ENCODE measurements at regions not wholly inside any gene's neighbourhood (a gene's known extent, or its start where the extent isn't known, plus 50 kb on each side); places are given as distances from the start of the nearest gene placed in this dataset.

DNA sequence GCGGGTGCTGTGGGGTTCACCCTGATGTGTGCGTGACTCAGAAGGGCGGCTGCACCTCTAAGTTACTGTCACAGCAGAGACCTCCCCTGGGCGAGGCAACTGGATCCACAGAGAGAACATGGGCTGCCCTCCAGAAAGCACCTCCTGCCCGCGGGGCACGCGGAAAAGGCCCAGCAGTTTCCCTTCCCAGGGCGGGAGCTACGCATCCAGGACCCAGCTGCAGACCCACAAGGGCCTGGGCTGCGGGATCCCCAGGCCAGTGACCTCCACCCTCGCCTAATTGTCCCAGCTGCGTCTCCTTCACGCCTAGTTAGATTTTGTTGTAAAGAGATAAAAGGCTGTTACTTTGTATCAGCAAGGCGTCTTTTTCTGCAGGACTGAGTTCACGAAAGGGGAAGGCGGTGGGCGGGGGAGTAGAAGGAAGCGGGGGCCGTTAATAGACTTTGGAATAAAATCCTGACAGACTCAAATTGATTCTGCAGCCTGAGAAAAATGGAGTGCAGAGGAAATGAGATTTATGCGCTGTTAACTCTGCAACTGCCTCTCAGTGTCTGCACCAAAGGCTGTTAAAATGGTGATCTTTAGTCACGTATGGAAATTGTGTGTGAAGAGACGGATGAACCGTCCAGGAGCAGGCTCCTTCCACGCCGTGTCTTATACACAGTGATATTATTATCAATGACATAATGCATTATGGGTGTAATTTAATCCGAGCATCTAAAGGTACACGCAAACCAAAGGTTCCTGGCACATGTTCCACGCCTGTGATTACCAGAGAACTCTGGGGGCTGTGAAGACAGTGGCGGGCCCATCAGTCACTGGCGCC is 65.9 kb upstream of the FBRSL1 start:
- DNase-seq: no peak

- no peak for DNase-seq
These were observed 66.6 kb upstream of the FBRSL1 start for GRCh38 chr12:132423251-132423819.

DNA sequence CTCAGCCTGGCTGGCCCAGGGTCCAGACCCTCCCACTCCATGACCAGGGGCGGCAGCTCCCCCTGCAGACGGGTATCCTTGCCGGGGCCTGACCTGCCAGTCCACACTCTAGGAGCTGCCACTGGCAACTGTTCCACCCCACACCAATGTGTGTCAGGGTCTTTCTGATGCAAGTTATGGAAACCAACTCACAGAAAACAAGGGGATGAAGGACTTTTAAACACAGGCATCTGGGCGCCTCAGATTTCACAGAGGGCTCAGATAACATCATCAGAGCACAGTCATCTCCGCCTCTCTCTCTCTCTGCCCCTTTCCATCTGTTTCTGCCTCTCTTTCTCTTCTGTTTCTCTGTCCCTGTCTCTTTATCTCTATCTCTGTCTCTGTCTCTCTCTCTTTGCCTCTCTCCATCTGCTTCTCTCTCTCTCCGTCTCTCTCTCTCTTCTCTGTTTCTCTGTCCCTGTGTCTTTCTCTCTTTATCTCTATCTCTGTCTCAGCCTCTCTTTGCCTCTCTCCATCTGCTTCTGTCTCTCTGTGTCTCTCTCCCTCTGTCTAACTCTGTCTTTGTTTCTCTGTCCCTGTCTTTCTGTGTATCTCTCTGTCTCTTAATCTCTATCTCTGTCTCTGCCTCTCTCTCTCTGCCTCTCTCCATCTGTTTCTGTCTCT is 67.4 kb upstream of the FBRSL1 start:
- no peak for DNase-seq

DNA sequence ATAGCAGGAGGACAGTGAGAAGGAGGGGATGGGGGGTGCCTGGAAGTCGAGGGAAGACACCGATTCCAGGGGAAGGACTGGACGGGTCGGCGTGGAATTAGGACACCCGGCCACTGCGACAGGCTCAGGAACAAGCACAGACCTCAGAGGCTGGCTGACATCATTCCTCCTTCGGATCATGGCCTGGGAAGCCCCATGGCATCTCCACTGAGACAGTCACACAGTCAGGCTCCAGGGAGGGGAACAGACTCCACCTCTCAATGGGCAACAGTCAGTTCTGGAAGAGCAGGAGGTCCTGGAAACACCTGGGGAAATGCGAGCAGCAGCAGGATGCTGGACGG is 67.9 kb upstream of the FBRSL1 start:
- no peak for DNase-seq

DNA sequence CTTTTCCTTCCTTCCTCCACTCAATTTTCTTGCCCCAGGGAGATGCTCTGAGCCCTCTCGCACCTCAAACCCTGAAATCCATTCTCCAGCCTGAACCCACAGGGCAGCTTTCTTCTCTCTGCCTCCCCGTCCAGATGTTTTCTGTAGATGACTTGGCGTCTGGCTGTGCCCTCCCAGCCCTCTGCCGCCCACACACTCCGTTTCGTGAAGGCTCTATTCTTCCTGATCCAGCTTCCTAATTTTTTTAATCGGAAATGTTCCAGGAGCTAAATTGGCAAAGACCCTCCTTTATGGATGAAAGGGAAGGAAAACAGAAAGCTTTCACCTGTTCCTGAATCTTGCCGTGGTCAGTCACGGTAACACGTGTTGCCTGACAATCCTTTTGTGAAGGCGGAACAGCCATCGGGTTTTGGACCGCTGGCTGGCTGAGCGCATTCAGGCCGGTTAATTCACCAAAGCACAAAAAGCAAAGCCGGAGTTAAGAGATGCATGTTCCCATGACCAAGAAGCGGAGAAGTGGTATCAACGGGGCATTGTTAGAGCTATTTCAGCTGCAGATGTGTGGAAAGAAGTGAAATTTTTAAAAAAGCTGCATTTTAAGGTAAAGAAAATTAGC is 70.2 kb upstream of the FBRSL1 start:
- DNase-seq: no peak

GRCh38 chr12:132418393-132418925 is 71.5 kb upstream of the FBRSL1 start:
- DNase-seq: no peak

DNA sequence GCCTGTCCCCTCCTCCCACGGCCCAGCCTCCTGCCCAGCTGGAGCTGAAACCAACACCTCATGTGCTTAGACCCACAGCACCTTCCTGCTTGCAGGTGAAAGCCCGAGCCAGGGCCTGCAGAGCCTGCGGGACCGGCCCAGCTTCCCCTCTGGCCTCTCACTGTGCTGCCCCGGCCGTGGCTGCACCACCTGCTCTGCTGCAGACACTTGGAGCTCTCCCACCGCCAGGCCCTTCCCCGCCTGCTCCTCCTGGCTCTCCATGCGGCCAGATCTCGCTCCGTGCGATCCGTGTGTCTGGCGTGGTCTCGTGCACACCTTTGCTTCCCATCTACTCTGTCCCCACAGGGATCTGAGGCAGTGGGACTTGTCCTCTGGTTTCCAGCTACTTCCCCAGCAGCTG is 72.2 kb upstream of the FBRSL1 start:
- DNase-seq: no peak

DNA sequence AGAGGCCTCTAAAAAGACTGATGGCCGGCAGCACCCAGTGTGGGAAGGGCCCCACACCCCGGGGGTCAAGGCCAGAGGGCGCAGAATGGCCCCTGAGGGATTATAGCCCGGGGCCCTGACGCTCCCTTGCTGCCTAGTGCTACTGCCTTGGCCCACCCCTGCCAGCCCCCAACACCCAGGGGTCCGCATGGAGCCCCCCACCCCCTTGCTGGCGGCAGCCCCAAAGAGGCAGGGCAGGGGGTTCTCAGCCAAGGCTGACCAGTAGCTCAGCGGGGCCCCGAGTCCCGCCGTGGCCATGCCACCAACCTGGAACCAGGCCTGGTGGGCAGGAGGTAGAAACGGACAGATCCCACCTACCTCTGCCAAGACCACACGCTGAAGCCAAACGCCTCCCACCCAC is 73.1 kb upstream of the FBRSL1 start:
- DNase-seq: no peak

DNA sequence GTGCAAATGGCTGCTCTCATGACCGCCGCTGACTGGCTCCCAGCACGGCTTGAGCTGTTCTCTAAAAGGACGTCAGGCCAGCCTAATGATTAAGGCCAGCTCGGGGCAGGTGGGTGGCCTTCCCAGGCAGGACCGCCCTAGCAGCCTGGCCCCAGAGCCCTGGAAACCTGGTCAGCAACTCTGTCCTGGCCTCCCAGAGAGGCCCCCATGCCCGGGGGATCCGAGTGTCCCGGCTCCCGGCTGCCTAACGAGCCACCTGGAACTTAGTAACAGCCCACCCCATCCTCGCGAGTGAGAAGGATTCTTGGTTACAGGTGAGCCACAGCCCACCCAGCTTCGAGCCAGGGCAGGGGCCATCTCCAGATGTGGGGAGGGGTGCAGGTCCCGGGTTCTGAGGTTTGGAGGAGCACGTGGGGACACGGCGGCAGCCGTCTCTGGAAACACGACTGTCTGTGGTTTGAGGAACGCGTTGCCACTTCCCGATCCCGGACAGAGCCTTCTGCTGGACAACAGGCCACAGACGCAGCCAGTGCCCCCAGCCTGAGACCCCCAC is 73.8 kb upstream of the FBRSL1 start:
- DNase-seq: no peak

GRCh38 chr12:132415327-132416120 is 74.4 kb upstream of the FBRSL1 start:
- no peak for DNase-seq

DNA sequence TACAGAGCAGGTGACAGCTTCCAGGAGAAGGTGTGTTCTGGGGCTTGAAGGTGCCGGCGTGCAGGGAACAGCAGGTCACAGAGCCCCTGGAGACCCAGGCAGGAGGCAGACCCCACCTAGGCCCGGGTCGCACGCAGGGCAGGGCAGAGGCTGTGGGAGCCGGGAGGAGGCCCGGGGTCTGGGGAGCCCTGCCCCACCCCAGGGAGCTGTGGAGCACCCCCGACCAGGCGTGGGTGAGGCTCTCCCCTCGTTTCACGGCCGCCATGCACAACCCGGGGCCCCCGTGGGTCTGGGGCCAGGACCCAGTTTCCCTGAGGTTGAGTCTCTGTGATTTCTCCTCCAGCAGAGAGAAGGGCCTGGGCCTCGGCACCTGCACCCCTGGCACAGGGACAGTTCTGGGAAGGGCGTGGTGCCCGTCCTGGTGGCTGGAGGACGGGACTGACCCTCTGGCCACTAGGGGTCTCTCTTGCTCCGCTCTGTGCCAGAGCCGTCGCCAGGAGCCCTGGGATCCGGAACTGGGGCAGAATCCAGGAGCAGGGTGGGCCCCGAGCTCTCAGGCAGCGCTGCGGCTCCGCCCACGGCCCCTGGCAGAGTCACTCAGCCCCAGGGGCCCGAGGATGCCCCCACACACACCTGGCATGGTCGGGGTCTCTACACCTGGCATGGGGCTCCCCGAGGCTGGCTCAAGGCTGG is 75.2 kb upstream of the FBRSL1 start:
- DNase-seq: peak; percentile 43

DNA sequence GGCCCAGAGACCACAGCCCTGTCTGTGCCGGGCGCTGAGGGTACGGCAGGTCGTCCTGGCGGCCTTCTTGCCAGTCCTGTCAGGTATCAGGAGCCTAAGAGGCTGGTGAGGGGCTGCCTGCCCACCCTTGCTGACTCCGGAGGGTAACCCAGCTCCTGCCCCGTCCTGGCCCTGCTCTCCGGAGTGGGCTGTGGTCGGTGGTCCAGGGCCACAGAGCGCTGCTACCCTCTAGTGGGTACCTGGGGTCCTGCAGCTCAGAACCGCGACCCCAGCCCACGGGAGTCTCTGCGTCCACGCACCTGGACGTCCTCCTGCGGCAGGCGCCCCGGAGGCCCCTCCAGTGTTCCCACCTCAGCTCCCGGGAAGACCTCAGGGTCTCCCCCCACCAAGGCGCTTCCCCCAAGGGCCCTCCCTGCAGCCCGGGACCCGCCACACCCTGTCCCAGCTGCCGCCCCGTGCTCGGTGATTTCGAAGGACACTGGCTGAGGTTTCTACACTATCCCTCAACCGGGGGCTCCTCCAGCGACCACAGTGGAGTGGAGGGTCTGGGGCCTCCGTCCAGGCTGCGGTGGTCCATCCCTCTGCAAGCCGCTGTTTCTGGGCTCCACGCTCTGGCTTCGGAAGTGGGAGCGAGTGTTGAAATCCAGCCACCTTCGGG is 75.9 kb upstream of the FBRSL1 start:
- DNase-seq: no peak

DNA sequence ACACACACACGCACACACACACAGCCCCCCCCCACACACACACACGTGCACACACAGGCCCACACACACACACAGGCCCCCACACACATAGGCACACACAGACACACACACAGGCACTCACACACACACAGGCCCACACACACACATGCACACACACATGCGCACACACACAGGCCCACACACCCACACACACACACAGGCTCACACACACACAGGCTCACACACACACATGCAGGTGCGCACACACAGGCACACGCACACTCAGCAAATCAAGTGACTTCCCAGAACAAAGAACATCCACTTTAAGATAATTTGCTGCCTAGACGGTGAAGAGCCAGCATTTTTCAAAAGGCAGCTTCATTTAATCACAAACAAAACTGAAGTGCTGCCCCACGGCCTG is 78.5 kb upstream of the FBRSL1 start:
- no peak for DNase-seq

DNA sequence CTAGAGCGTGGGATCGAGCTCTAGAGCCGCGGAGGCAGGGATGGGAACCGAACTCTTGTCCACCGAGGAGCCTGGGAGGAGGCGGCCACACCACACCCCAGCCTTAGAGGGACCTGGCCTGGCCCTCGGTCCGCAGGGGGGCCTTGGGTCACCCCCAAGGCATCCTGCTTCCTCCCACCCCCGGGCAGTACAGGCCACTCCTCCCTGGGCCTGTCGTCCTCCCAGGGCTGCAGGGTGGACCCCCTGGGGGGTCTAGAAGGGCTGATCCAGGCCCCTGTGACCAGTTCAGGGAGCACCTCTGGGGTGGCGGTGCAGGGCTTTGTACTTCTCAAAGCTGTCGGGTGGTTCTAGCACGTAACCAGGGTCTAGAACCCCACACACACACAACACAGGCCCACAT is 79.1 kb upstream of the FBRSL1 start:
- no peak for DNase-seq

DNA sequence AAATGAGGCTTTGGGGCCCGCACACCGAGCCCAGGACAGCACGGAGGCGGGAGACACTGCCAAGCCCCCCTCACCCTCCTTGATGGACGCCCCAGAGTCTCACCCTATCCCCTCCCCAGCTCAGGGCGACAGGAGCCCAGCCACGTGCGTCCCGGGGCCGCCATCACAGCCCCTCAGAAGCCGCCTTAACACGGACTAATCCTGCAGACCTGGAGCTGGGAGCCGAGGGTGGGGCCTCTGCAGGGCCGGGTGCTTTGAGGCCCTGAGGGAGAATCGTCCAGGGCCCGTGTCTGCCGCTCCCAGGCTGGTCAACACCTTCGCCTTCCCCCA is 79.7 kb upstream of the FBRSL1 start:
- DNase-seq: no peak

GRCh38 chr12:132409495-132410295 is 80.3 kb upstream of the FBRSL1 start:
- DNase-seq: no peak

GRCh38 chr12:132408626-132409494 is 79.5 kb upstream of the GALNT9 start:
- DNase-seq: no peak

DNA sequence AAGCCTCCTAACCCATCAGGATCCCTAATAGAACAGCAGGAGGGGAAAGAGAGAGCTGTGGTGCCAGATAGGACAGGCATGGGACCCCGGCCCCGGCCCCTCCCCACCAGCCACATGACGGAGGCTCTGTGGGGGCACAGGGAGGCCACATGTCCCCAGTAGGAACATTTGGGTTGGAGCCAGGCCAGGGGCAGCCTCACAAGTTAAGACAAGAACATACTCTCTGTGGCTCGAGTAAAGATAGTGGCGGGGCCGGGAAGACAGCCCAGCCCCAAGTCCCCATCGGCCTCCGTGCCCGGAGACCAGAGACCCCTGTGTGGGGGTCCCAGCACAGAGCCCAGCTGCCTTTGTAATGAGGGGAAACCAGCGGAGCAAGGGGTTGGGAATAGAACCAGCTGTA is 78.6 kb upstream of the GALNT9 start:
- DNase-seq: no peak

DNA sequence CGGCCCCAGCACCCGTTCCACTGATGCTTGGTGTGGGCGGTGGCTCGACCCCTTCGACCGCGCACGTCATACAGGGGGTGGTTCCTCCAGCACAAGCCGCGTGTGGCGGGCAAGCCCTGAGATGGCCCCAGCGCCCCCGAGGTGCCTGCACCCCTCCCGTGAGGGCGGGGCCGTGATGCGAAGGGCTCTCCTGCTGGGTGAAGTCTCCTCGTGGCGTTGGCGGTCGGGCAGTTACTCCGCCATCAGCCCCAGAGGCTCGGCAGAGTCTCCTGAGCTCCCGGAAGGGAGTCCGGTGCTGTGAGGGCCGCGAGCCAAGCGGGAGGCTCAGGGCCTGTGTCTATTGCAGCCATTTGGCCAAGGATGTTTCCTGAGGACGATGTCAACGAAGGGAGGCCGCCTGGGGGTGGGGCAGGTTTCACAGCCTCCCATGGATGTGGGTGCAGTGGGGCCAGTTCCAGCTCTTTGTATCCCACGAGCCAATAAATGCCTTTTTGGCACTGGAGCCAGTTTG is 78.1 kb upstream of the GALNT9 start:
- DNase-seq: no peak
